Hematopoietic multipotent progenitor cell (in vitro differentiated cells): ENCODE measurements at regions not wholly inside any gene's neighbourhood (a gene's known extent, or its start where the extent isn't known, plus 50 kb on each side); places are given as distances from the start of the nearest gene placed in this dataset.

Source experiments
- DNase-seq, 3 donors: peaks; one replicate each; pipeline ENCODE4 v3.0.0-alpha.2; 2011 to 2015; ENCODE audit warnings: low read depth in 2 of 3, low spot score in 2 of 3

- no peak for DNase-seq
Observed at GRCh38 chr4:177569434-177569833, 127.2 kb upstream of the AGA start.

DNA sequence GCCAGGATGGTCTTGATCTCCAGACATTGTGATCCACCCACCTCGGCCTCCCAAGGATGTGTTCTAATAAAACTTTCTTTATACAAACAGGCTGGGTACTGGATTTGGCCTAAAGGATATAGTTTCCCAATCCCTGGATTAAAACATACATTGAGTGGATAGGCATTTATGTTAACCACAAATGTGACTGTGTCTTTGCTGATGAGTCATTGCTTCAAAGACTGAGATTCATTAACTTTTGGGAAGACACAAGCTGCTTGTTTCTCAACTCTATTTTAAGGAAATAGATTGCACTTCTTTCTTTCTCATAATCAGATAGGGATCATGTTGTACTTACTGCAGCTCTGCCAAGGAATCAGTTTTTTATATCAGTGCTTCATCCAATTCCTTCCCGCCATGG, 131.3 kb upstream of the AGA start:
- DNase-seq: no peak

DNA sequence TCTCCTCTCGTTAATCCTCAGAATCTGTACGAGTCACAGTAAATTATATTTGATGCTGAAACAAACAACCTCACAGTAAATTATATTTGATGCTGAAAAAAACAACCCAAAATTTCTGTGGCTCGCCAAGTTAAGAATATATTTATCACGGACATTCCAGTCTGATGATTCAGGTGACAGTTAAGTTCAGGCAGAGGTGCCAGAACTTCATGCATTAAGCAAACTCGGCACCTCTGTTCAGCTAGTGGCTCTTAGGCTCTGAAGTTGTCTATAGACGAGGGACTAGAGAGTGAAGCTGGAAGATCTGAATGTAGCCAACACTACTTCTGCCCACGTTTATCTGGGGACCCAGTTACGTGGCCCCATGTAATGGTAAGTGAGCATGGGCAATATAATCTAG, 132.2 kb upstream of the AGA start:
- no peak for DNase-seq

- no peak for DNase-seq
Observed at GRCh38 chr4:177579649-177580048, 137.4 kb upstream of the AGA start.

DNA sequence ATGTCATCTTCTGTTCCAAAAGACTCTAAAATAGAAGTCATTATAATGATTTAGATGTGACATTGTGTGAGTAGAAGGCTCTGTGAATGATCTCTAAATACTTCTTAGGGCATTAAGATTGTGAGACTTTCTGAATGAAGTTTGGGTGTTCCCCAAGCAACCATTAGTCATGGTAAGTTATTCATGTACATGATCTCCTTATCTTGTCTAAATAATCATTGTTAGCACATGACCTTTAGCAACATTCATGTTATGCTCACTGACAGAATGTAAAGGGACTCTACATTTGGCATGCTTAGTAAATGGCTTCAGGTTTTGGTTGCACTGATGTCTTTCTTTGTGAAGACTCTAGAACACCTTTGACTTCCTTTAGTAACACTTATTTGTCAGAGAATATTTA, 140.8 kb upstream of the AGA start:
- no peak for DNase-seq

- no peak for DNase-seq
Observed at GRCh38 chr4:177587989-177588388, 145.8 kb upstream of the AGA start.

DNA sequence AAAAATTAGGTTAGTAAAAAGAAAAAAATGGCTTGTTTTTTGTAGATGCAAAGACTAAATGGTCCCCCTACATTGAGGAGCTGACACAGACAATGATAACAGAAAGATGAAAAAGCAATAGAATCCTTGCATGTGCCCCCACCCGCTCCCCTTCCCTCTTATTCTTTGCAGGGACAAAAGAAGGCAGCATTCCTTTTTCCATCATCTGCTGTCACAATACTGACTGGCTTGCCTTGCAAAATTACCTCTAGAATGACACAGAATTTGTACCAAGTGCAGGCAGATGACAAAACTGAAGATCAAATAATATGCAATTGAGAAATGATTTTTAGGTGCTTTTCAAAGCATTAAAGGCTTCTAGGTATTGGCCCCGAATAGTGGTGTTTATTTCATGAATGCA, 153.1 kb upstream of the AGA start:
- DNase-seq: no peak

GRCh38 chr4:177596035-177596434, 153.8 kb upstream of the AGA start:
- no peak for DNase-seq

GRCh38 chr4:177596991-177597390, 154.8 kb upstream of the AGA start:
- DNase-seq: no peak

GRCh38 chr4:177605252-177605651, 163.0 kb upstream of the AGA start:
- DNase-seq: no peak

DNA sequence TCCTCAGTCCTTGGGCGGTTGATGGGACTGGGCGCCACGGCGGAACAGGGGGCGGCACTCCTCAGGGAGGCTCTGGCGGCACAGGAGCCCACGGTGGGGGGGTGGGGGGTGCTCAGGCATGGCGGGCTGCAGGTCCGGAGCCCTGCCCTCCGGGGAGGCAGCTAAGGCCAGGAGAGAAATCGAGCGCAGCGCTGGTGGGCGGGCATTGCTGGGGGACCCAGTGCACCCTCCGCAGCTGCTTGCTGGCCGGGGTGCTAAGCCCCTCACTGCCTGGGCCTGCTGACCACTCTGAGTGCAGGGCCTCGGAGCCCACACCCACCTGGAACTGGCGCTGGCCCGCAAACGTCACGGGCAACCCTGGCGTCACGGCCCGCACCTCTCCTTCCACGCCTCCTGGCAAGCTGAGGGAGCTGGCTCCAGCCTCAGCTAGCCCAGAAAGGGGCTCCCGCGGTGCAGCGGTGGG, 164.9 kb upstream of the AGA start:
- no peak for DNase-seq

DNA sequence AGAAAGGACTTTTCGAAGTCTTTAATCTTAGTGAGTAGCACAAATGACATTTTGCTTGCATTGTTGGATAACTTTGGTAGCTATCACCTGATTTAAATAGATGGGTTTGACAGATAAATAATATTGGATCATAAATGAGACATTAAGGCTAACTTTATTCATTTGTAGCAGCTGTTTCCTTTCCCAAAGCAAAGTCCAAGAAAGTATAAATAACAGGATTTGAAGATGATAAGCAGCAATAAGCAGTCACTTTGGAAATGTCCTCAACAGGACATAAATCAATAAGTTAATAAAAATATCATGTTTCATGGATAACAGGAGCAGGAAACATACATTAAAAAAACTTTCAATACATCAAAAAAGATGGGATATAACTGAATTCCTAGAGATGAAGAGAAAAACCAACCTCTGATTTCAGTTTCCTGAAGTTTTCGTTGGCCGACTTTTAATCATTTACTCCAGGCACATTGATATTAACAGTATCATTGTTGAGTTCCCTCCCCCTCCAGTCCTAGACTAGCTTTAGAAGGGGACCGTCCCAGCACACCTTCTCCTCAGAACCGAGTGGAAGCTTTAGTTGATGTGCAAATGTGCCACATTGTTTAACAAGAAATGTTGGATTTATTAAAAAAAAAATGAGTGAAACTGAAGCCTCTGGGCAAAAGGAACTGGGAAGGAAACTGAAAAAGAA, 169.9 kb upstream of the AGA start:
- no peak for DNase-seq

GRCh38 chr4:177612684-177613083, 170.4 kb upstream of the AGA start:
- no peak for DNase-seq

DNA sequence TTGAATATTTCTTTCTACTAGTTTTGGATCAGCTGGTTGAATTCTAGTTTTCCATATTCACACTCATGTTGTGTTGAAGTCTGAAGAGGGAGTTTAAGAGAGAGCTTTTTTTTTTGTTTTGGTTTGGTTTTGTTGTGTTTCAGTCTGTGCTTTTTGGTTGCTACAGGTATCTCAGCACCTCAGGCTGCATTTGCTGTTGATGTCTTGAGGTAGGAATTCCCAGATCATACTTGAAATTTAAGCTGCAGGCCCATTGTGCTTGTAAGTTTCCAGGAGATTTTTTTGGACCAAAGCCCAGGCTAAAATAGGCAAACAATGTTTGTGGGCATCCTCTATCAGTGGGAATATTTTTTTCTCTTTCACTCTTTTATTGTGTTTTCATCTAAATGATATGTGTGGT, 190.2 kb upstream of the AGA start:
- no peak for DNase-seq

DNA sequence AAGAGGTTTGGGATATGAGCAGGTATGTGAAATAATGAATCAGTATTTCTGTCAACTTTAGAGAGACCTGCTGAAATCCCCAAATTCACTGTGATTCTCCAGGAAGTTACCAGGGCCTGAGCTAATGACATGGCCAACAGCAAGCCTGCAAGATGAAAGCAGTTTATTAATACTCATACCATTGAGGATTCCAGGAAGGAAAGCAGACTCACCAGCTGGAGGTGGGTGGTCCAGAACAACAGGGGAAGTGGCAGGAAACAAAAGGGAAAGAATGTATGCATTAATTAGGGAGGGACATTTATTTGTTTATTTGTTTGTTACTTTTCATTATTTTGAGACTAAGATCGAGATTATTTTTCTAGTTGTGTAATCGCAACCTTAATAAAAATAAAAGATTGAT, 196.6 kb upstream of the AGA start:
- DNase-seq: no peak

DNA sequence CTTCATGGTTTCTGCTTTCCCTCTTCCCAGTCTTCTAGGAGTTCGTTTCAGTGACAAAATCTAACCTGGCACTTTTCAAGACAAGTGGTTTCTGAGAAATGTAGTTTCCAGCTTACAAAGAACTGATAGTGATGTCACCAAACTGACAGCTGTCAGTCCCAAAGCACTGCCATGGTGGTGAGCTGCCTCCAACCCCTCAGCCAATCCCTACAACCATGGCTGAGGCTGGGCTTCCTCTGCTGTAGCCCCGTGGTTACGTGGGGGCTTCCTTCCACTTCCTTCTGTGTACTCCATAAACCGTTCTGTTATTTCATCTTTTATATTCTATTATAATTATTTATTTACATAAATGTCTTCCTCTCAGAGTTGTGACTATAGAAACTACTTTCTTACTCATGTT, 198.6 kb upstream of the AGA start:
- no peak for DNase-seq

- no peak for DNase-seq
Observed at GRCh38 chr4:177660223-177660622, 218.0 kb upstream of the AGA start.

GRCh38 chr4:177667687-177668086, 225.4 kb upstream of the AGA start:
- DNase-seq: no peak

- no peak for DNase-seq
Observed at GRCh38 chr4:177671387-177671786, 229.2 kb upstream of the AGA start.

DNA sequence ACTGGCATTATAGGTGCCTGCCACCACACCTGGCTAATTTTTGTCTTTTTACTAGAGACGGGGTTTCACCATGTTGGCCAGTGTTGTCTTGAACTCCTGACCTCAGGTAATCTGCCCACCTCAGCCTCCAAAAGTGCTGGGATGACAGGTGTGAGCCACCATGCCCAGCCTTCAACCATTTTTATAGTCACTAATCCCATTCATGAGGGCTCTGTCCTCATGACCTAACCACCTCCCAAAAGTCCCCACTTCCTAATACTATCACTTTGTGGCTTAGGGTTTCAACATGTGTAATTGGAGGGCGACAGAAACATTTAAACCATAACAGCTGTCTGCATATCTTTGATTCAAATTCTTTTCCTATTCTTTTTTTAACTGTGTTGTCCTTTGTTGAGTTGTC, 229.6 kb upstream of the AGA start:
- DNase-seq: no peak

DNA sequence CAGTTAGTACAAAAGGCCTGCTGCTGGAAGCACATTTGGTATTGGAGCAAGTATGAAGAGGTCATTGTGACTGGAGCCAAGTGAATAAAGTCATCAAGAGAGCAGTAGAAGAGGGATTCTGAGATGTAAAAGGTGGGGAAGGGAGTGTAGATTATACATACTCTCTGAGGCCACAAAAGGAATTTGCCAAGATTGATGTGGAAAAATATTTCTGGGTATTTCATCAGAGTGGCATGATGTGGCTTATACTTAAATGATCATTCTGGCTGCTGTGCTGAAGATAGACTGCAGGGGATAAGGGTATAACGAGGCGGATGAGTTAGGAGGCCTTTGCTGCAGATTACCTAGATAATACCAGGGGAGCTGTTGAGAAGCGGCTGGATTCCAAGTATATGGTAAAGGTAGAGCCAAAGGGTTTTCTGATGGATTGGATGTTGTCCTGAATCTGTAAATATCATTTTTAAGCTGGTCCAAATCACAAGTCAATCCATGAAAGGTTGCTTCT, 231.8 kb upstream of the AGA start:
- DNase-seq: no peak

GRCh38 chr4:177680308-177680707, 238.1 kb upstream of the AGA start:
- no peak for DNase-seq

- no peak for DNase-seq
Observed at GRCh38 chr4:177681902-177682301, 239.7 kb upstream of the AGA start.
